Nephron progenitor cell (in vitro differentiated cells): ENCODE measurements at regions not wholly inside any gene's neighbourhood (a gene's known extent, or its start where the extent isn't known, plus 50 kb on each side); places are given as distances from the start of the nearest gene placed in this dataset.

Source experiments
- DNase-seq: peaks from one replicate; pipeline ENCODE4 v3.0.0; 2021
- H3K27ac Mint-ChIP-seq: 2 replicates; pipeline ENCODE4 v1.8.0; 2021; ENCODE audit warnings: mild to moderate bottlenecking, moderate library complexity, mixed read lengths
- H3K27me3 Mint-ChIP-seq: 2 replicates; pipeline ENCODE4 v1.8.0; 2021; ENCODE audit warnings: mild to moderate bottlenecking, low read depth, mixed read lengths; ENCODE audit not compliant: poor library complexity
- H3K36me3 Mint-ChIP-seq: 2 replicates; pipeline ENCODE4 v1.8.0; 2021; ENCODE audit warnings: low read depth, mixed read lengths
- H3K4me1 Mint-ChIP-seq: 2 replicates; pipeline ENCODE4 v1.8.0; 2021; ENCODE audit warnings: mixed read lengths
- H3K4me3 Mint-ChIP-seq: 2 replicates; pipeline ENCODE4 v1.8.0; 2021; ENCODE audit warnings: mild to moderate bottlenecking, moderate library complexity, mixed read lengths
- H3K9me3 Mint-ChIP-seq: 2 replicates; pipeline ENCODE4 v1.8.0; 2021; ENCODE audit warnings: mild to moderate bottlenecking, moderate library complexity, mixed read lengths
- CTCF ChIP-seq: fragments of 200-600 bp; sonication (generic); IDR thresholded peaks from 2 replicates; pipeline ENCODE4 v1.5.0; 2021; ENCODE audit warnings: antibody characterized with exemption

DNA sequence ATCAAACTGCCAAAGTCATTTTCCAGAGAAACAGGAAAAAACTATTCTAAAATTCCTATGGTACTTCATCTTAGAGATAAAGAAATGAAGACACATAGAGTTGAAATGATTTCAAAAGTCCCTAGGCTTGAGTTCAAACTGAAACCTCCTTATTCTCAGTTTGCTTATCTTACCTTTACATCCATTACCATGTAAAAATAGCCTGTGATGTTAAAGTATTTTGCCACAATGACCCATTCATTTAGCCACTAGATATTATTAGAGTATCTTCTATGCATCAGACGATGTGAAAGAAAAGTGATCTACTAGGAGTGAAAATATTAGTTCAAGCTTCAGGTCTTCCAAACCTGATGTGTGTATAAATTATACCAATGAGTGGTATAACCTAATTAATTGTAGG, 55.1 kb upstream of the TTC14 start:
- no peak for DNase-seq
- no peak overlapping the region for H3K4me3 Mint-ChIP-seq
- peaks cover 13% of the 10 kb centered on the region for H3K27me3 Mint-ChIP-seq
- no peaks in the 10 kb centered on the region for H3K4me1 Mint-ChIP-seq
- H3K36me3 Mint-ChIP-seq, result no peaks in the 10 kb centered on the region
- no peaks in the 10 kb centered on the region for H3K9me3 Mint-ChIP-seq
- H3K27ac Mint-ChIP-seq, result no peak overlapping the region
- TF ChIP-seq CTCF, result no peak

DNA sequence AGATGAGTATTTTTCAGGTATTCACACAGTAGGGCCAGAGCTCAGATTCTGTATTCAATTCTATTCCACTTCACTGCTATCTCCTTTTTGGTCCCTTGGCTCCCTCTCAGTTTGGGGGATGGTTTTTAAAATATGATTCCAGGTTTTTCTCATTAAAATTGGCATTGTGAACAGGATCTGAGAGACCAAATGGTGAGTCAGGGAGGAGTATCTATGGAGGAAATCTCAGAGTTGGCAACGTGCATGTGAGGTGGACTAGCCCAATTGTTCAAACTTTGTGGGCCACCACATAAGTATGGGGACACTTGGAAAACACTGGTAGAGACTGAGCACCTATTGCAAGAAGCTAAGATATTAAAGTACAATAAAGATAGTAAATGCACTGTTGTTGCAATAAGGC, 53.9 kb upstream of the TTC14 start:
- Mint-ChIP-seq H3K36me3 (no peaks in the 10 kb centered on the region), H3K27me3 (peaks cover 13% of the 10 kb centered on the region), H3K9me3 (no peaks in the 10 kb centered on the region), H3K4me1 (no peaks in the 10 kb centered on the region), H3K27ac (no peak overlapping the region), H3K4me3 (no peak overlapping the region)
- no peak for TF ChIP-seq CTCF
- DNase-seq, result no peak
